ENCODE measurements at regions not wholly inside any gene's neighbourhood (a gene's known extent, or its start where the extent isn't known, plus 50 kb on each side); places are given as distances from the start of the nearest gene placed in this dataset.

DNA sequence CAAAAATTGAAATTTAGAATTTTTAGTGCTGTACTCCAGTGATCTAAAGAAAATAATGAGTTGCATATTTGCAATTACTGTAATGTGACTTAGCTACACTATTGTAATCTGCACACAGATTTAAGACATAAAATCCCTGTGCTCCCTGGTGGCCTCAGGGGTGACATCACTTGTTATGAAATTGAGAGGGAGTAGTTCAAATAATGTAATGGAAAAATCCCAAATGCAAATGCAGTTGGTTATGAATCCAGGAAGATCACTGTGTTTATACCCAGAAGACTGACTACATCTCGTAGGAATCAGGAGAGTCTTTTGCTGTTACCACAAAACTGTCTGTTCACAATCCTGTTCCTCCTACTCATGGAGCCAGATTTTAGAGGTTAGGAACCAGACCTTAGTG, 178.7 kb upstream of the FBXL17 start:
- TF ChIP-seq, protein P1, sequence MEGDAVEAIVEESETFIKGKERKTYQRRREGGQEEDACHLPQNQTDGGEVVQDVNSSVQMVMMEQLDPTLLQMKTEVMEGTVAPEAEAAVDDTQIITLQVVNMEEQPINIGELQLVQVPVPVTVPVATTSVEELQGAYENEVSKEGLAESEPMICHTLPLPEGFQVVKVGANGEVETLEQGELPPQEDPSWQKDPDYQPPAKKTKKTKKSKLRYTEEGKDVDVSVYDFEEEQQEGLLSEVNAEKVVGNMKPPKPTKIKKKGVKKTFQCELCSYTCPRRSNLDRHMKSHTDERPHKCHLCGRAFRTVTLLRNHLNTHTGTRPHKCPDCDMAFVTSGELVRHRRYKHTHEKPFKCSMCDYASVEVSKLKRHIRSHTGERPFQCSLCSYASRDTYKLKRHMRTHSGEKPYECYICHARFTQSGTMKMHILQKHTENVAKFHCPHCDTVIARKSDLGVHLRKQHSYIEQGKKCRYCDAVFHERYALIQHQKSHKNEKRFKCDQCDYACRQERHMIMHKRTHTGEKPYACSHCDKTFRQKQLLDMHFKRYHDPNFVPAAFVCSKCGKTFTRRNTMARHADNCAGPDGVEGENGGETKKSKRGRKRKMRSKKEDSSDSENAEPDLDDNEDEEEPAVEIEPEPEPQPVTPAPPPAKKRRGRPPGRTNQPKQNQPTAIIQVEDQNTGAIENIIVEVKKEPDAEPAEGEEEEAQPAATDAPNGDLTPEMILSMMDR (IDR thresholded peaks at IDR 0.05; ENCODE audit: borderline replicate concordance, extremely low read depth, low read length, poor library complexity, severe bottlenecking) = no peak
- no peak for TF ChIP-seq EZH2 (IDR thresholded peaks at IDR 0.05; ENCODE audit: borderline replicate concordance, low read depth, low read length, severe bottlenecking)
